GM23338 (cell line): ENCODE measurements at regions not wholly inside any gene's neighbourhood (a gene's known extent, or its start where the extent isn't known, plus 50 kb on each side); places are given as distances from the start of the nearest gene placed in this dataset.

ENCODE experiments used
- ATAC-seq: fragments of 200-7000 bp; cut with Tn5 transposase; 3 replicates; pipeline ENCODE4 v1.9.1; 2020
- DNase-seq: peaks from one replicate; pipeline ENCODE4 v3.0.0-alpha.2; 2015; ENCODE audit warnings: low spot score
- H2AFZ ChIP-seq: fragments of 200-600 bp; sonication (generic); 2 replicates; pipeline ENCODE4 v1.8.0; 2016; ENCODE audit warnings: antibody characterized with exemption, mild to moderate bottlenecking, moderate library complexity
- H3F3A ChIP-seq: fragments of 200-600 bp; sonication (generic); replicated peaks from 2 replicates; pipeline ENCODE4 v1.8.0; 2017; ENCODE audit warnings: antibody characterized with exemption, mixed run types, low read depth
- H3K27ac ChIP-seq: fragments of 200-600 bp; sonication (generic); 2 replicates; pipeline ENCODE4 v1.6.1; 2016; ENCODE audit warnings: low read depth
- H3K27me3 ChIP-seq: fragments of 200-600 bp; sonication (generic); 2 replicates; pipeline ENCODE4 v1.8.0; 2016; ENCODE audit warnings: mild to moderate bottlenecking, mixed run types, moderate library complexity; ENCODE audit not compliant: insufficient read depth
- H3K36me3 ChIP-seq: fragments of 200-600 bp; sonication (generic); 2 replicates; pipeline ENCODE4 v1.8.0; 2016; ENCODE audit warnings: mild to moderate bottlenecking; ENCODE audit not compliant: insufficient read depth
- H3K4me1 ChIP-seq: fragments of 200-600 bp; sonication (generic); 2 replicates; pipeline ENCODE4 v1.8.0; 2016; ENCODE audit warnings: mild to moderate bottlenecking, moderate library complexity; ENCODE audit not compliant: insufficient read depth
- H3K4me2 ChIP-seq: fragments of 200-600 bp; sonication (generic); 2 replicates; pipeline ENCODE4 v1.7.1; 2017; ENCODE audit warnings: mixed run types
- H3K4me3 ChIP-seq: fragments of 200-600 bp; sonication (generic); 2 replicates; pipeline ENCODE4 v1.6.1; 2016; ENCODE audit warnings: mixed run types
- H3K79me2 ChIP-seq: fragments of 200-600 bp; sonication (generic); replicated peaks from 2 replicates; pipeline ENCODE4 v1.8.0; 2017; ENCODE audit warnings: mild to moderate bottlenecking; ENCODE audit not compliant: insufficient read depth
- H3K9me2 ChIP-seq: fragments of 200-600 bp; sonication (generic); 2 replicates; pipeline ENCODE4 v1.8.0; 2017; ENCODE audit not compliant: insufficient read depth
- H4K20me1 ChIP-seq: fragments of 200-600 bp; sonication (generic); replicated peaks from 2 replicates; pipeline ENCODE4 v1.8.0; 2017; ENCODE audit warnings: mild to moderate bottlenecking; ENCODE audit not compliant: insufficient read depth
- H3K27ac Mint-ChIP-seq: 2 replicates; pipeline ENCODE4 v1.8.0; 2020; ENCODE audit warnings: inconsistent platforms, mild to moderate bottlenecking, moderate library complexity, mixed read lengths
- H3K27me3 Mint-ChIP-seq: 3 replicates; pipeline ENCODE4 v1.8.0; 2022; ENCODE audit warnings: low read depth, mild to moderate bottlenecking, moderate library complexity, mixed read lengths, inconsistent platforms; ENCODE audit not compliant: insufficient read depth, poor library complexity
- H3K36me3 Mint-ChIP-seq: 3 replicates; pipeline ENCODE4 v1.8.0; 2021; ENCODE audit warnings: low read depth, mild to moderate bottlenecking, inconsistent platforms, moderate library complexity, mixed read lengths
- H3K4me1 Mint-ChIP-seq: 3 replicates; pipeline ENCODE4 v1.8.0; 2020; ENCODE audit warnings: mild to moderate bottlenecking, inconsistent platforms, mixed read lengths
- H3K4me3 Mint-ChIP-seq: 3 replicates; pipeline ENCODE4 v1.8.0; 2021; ENCODE audit warnings: moderate library complexity, mild to moderate bottlenecking, inconsistent platforms, mixed read lengths
- H3K9me3 Mint-ChIP-seq: 3 replicates; pipeline ENCODE4 v1.8.0; 2020; ENCODE audit warnings: moderate library complexity, mild to moderate bottlenecking, inconsistent platforms, mixed read lengths
- CREB1 ChIP-seq: fragments of 250-450 bp; sonication (Bioruptor Pico); IDR thresholded peaks from 2 replicates; pipeline ENCODE4 v1.5.0; 2020; ENCODE audit warnings: low read depth, mild to moderate bottlenecking, moderate library complexity
- EZH2phosphoT487 ChIP-seq: fragments of 200-600 bp; sonication (generic); IDR thresholded peaks from one replicate; pipeline ENCODE4 v1.8.1; 2018; ENCODE audit warnings: antibody characterized with exemption; ENCODE audit not compliant: unreplicated experiment
- JUNB ChIP-seq: IDR thresholded peaks from one replicate; pipeline ENCODE4 v1.6.1; 2016; ENCODE audit warnings: antibody characterized with exemption; ENCODE audit not compliant: unreplicated experiment
- NANOG ChIP-seq: IDR thresholded peaks from 2 replicates; pipeline ENCODE4 v1.6.1; 2016; ENCODE audit warnings: antibody characterized with exemption, borderline replicate concordance
- TF ChIP-seq, protein P1 (sequence below): IDR thresholded peaks from 2 replicates; pipeline ENCODE4 v1.6.1; 2016; ENCODE audit warnings: antibody characterized with exemption
- TF ChIP-seq, protein P2 (sequence below): fragments of 250-450 bp; sonication (Bioruptor Pico); IDR thresholded peaks from 2 replicates; pipeline ENCODE4 v1.5.0; 2020; ENCODE audit warnings: mild to moderate bottlenecking, moderate library complexity
- TF ChIP-seq, protein P3 (sequence below), 2 experiments: fragments of 200-600 bp in 1 of 2; sonication (generic) in 1 of 2; conservative IDR thresholded peaks; 2 replicates each; pipeline versions ENCODE4 v1.5.1 to v1.6.1; 2016 to 2017; ENCODE audit warnings: antibody characterized with exemption in 2 of 2, low read depth in 2 of 2, mild to moderate bottlenecking in 2 of 2, moderate library complexity in 1 of 2

DNA sequence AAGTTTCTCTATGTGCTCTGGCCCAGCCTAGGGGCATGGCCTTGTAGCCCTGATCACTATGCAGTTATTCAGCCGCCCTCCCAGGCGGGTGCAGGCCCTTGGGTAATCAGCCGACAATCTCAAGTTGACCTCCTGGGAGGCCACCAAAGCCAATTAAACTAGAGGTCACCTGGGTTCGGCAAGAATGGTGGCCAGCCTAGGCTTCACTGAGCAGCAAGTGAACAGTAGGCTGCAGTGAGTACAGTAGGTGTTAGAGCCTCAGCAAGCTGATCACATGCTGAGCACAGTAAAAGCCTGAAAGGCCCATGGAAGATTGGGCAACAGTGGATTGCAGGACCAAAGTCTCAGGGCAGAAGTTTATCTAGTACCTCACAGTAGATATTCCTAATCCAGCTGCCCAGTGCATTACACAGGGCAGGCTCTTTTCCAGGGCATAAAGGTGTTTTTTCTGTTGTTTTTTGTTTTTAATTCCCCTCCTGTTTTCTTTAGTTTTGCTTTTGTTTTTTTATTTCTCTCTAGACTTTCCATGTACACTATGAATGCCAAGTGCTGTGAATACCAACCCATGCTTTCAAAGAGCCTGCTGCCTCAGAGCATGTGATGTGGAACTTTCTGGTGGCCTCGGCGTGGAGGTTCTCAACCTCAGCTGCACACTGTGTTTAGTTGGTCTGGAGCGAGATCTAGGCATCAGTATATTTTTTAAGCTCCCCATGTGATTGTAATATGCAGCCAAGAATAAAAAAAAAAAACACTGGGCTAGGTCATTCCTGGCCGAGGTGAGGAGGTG, 55.9 kb upstream of the ATL2 start:
- H3F3A ChIP-seq = no peaks in the 10 kb centered on the region
- DNase-seq (no peak), ATAC-seq (peak; percentile 25)
- H3K9me2 ChIP-seq = peaks cover 5% of the 10 kb centered on the region
- H3K4me2 ChIP-seq = peak overlapping the region; percentile 0; the same call in 1 of the 2 replicates
- H3K36me3 ChIP-seq = no peaks in the 10 kb centered on the region
- H3K4me3 ChIP-seq = no peak overlapping the region
- TF ChIP-seq EZH2phosphoT487 = no peak
- no peak for TF ChIP-seq CREB1 (CRISPR knock-in tag)
- TF ChIP-seq NANOG = no peak
- TF ChIP-seq, protein P1, sequence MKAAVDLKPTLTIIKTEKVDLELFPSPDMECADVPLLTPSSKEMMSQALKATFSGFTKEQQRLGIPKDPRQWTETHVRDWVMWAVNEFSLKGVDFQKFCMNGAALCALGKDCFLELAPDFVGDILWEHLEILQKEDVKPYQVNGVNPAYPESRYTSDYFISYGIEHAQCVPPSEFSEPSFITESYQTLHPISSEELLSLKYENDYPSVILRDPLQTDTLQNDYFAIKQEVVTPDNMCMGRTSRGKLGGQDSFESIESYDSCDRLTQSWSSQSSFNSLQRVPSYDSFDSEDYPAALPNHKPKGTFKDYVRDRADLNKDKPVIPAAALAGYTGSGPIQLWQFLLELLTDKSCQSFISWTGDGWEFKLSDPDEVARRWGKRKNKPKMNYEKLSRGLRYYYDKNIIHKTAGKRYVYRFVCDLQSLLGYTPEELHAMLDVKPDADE = no peak
- TF ChIP-seq JUNB = no peak
- TF ChIP-seq, protein P2, sequence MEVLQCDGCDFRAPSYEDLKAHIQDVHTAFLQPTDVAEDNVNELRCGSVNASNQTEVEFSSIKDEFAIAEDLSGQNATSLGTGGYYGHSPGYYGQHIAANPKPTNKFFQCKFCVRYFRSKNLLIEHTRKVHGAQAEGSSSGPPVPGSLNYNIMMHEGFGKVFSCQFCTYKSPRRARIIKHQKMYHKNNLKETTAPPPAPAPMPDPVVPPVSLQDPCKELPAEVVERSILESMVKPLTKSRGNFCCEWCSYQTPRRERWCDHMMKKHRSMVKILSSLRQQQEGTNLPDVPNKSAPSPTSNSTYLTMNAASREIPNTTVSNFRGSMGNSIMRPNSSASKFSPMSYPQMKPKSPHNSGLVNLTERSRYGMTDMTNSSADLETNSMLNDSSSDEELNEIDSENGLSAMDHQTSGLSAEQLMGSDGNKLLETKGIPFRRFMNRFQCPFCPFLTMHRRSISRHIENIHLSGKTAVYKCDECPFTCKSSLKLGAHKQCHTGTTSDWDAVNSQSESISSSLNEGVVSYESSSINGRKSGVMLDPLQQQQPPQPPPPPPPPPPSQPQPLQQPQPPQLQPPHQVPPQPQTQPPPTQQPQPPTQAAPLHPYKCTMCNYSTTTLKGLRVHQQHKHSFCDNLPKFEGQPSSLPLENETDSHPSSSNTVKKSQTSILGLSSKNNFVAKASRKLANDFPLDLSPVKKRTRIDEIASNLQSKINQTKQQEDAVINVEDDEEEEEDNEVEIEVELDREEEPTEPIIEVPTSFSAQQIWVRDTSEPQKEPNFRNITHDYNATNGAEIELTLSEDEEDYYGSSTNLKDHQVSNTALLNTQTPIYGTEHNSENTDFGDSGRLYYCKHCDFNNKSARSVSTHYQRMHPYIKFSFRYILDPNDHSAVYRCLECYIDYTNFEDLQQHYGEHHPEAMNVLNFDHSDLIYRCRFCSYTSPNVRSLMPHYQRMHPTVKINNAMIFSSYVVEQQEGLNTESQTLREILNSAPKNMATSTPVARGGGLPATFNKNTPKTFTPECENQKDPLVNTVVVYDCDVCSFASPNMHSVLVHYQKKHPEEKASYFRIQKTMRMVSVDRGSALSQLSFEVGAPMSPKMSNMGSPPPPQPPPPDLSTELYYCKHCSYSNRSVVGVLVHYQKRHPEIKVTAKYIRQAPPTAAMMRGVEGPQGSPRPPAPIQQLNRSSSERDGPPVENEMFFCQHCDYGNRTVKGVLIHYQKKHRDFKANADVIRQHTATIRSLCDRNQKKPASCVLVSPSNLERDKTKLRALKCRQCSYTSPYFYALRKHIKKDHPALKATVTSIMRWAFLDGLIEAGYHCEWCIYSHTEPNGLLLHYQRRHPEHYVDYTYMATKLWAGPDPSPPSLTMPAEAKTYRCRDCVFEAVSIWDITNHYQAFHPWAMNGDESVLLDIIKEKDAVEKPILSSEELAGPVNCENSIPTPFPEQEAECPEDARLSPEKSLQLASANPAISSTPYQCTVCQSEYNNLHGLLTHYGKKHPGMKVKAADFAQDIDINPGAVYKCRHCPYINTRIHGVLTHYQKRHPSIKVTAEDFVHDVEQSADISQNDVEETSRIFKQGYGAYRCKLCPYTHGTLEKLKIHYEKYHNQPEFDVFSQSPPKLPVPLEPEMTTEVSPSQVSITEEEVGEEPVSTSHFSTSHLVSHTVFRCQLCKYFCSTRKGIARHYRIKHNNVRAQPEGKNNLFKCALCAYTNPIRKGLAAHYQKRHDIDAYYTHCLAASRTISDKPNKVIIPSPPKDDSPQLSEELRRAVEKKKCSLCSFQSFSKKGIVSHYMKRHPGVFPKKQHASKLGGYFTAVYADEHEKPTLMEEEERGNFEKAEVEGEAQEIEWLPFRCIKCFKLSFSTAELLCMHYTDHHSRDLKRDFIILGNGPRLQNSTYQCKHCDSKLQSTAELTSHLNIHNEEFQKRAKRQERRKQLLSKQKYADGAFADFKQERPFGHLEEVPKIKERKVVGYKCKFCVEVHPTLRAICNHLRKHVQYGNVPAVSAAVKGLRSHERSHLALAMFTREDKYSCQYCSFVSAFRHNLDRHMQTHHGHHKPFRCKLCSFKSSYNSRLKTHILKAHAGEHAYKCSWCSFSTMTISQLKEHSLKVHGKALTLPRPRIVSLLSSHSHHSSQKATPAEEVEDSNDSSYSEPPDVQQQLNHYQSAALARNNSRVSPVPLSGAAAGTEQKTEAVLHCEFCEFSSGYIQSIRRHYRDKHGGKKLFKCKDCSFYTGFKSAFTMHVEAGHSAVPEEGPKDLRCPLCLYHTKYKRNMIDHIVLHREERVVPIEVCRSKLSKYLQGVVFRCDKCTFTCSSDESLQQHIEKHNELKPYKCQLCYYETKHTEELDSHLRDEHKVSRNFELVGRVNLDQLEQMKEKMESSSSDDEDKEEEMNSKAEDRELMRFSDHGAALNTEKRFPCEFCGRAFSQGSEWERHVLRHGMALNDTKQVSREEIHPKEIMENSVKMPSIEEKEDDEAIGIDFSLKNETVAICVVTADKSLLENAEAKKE (CRISPR knock-in tag) = no peak
- TF ChIP-seq, protein P3, sequence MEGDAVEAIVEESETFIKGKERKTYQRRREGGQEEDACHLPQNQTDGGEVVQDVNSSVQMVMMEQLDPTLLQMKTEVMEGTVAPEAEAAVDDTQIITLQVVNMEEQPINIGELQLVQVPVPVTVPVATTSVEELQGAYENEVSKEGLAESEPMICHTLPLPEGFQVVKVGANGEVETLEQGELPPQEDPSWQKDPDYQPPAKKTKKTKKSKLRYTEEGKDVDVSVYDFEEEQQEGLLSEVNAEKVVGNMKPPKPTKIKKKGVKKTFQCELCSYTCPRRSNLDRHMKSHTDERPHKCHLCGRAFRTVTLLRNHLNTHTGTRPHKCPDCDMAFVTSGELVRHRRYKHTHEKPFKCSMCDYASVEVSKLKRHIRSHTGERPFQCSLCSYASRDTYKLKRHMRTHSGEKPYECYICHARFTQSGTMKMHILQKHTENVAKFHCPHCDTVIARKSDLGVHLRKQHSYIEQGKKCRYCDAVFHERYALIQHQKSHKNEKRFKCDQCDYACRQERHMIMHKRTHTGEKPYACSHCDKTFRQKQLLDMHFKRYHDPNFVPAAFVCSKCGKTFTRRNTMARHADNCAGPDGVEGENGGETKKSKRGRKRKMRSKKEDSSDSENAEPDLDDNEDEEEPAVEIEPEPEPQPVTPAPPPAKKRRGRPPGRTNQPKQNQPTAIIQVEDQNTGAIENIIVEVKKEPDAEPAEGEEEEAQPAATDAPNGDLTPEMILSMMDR (conservative IDR thresholded peaks at IDR 0.05; ENCODE audit: low read depth in 2 of 2) = no peak
- Mint-ChIP-seq H3K27me3 (peaks cover 3% of the 10 kb centered on the region), H3K4me3 (no peak overlapping the region), H3K4me1 (peaks cover 36% of the 10 kb centered on the region), H3K27ac (no peak overlapping the region), H3K36me3 (0 out of 3 replicates have a peak, but pooled peaks cover 2% of the 10 kb centered on the region), H3K9me3 (peaks cover 8% of the 10 kb centered on the region)
- H3K27ac ChIP-seq = no peak overlapping the region
- H3K27me3 ChIP-seq = no peaks in the 10 kb centered on the region
- no peaks in the 10 kb centered on the region for H4K20me1 ChIP-seq
- no peaks in the 10 kb centered on the region for H3K79me2 ChIP-seq
- peaks cover 34% of the 10 kb centered on the region for H3K4me1 ChIP-seq
- H2AFZ ChIP-seq = peak overlapping the region; percentile 1; the same call in 1 of the 2 replicates
